C4-2B (cell line): ENCODE measurements at regions not wholly inside any gene's neighbourhood (a gene's known extent, or its start where the extent isn't known, plus 50 kb on each side); places are given as distances from the start of the nearest gene placed in this dataset.

ENCODE experiments used
- H3K27ac ChIP-seq: fragments of 450-650 bp; 2 replicates; pipeline ENCODE4 v1.5.1; 2017
- CTCF ChIP-seq: fragments of 450-650 bp; conservative IDR thresholded peaks from 2 replicates; pipeline ENCODE4 v1.5.1; 2017; ENCODE audit warnings: mild to moderate bottlenecking
- ZFX ChIP-seq: fragments of 450-650 bp; IDR thresholded peaks from 2 replicates; pipeline ENCODE4 v1.6.1; 2017

GRCh38 chr4:53775381-53775780 lies 184.1 kb upstream of the LNX1 start:
- TF ChIP-seq ZFX = no peak
- TF ChIP-seq CTCF = no peak
- no peak overlapping the region for H3K27ac ChIP-seq

- no peak overlapping the region for H3K27ac ChIP-seq
These were observed 180.0 kb upstream of the LNX1 start for GRCh38 chr4:53771326-53771725.

GRCh38 chr4:53767482-53767881 lies 176.2 kb upstream of the LNX1 start:
- H3K27ac ChIP-seq = no peak overlapping the region
- TF ChIP-seq ZFX (no peak), CTCF (no peak)

More at GRCh38 chr4:53771326-53771725, 180.0 kb upstream of the LNX1 start:
- TF ChIP-seq ZFX (no peak), CTCF (no peak)

GRCh38 chr4:53764761-53765490 lies 173.6 kb upstream of the LNX1 start:
- H3K27ac ChIP-seq = no peak overlapping the region

GRCh38 chr4:53763813-53764597 lies 172.7 kb upstream of the LNX1 start:
- no peak for TF ChIP-seq ZFX
- TF ChIP-seq CTCF = no peak
- H3K27ac ChIP-seq = no peak overlapping the region

More at GRCh38 chr4:53764761-53765490, 173.6 kb upstream of the LNX1 start:
- TF ChIP-seq ZFX (no peak), CTCF (no peak)

GRCh38 chr4:53755656-53756055 lies 164.4 kb upstream of the LNX1 start:
- TF ChIP-seq CTCF (no peak), ZFX (no peak)
- H3K27ac ChIP-seq = no peak overlapping the region

- no peak for TF ChIP-seq CTCF
- no peak for TF ChIP-seq ZFX
- no peak overlapping the region for H3K27ac ChIP-seq
These were observed 160.8 kb upstream of the LNX1 start for GRCh38 chr4:53752124-53752523.
